ENCODE measurements at regions not wholly inside any gene's neighbourhood (a gene's known extent, or its start where the extent isn't known, plus 50 kb on each side); places are given as distances from the start of the nearest gene placed in this dataset.

DNA sequence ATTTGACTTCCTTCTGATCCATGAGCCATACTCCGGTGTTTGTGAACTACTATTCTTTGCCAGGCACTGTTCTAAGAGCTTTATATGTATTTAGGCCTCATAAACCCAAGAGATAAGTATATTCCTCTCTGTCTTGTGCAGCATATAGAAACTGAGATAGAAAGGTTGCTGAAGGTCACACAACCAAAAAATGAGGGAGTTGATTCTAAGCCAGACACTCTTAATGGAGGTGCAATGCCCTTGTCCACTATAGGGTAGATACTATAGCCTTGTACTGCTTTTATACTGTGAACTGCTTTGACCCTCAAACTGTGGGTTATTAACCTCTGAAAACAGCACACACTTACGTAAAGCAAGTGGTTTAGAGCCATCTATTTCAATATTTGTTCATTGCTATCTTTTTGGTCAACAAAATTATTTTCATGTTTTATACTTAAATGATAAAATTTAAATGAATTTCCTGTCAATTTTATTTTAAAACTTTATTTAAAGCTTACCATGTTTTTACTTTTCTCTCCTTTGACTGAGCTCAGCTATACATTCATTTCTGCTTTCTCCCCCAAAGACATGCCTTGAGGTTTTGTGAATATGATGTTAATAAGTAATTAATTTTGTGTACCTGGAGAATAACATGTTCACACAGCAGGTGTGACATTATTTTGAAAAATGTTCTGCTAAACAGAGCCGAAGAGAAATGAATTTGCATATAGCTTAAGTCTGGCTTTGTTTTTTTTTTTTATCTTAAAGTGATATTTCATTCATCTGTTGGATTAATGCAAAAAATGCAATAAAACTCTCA lies 687.3 kb downstream of the DNAJB9 start:
- TF ChIP-seq POLR2AphosphoS5 (IDR thresholded peaks at IDR 0.05; ENCODE audit: low read depth) (no peak), GABPA (IDR thresholded peaks at IDR 0.05; ENCODE audit: low read depth) (no peak), SPI1 (IDR thresholded peaks at IDR 0.05; ENCODE audit: borderline replicate concordance, low read depth) (no peak)
- TF ChIP-seq, protein P1, sequence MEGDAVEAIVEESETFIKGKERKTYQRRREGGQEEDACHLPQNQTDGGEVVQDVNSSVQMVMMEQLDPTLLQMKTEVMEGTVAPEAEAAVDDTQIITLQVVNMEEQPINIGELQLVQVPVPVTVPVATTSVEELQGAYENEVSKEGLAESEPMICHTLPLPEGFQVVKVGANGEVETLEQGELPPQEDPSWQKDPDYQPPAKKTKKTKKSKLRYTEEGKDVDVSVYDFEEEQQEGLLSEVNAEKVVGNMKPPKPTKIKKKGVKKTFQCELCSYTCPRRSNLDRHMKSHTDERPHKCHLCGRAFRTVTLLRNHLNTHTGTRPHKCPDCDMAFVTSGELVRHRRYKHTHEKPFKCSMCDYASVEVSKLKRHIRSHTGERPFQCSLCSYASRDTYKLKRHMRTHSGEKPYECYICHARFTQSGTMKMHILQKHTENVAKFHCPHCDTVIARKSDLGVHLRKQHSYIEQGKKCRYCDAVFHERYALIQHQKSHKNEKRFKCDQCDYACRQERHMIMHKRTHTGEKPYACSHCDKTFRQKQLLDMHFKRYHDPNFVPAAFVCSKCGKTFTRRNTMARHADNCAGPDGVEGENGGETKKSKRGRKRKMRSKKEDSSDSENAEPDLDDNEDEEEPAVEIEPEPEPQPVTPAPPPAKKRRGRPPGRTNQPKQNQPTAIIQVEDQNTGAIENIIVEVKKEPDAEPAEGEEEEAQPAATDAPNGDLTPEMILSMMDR (IDR thresholded peaks at IDR 0.05; ENCODE audit: insufficient read depth, low read length), result no peak
- TF ChIP-seq, protein P2, sequence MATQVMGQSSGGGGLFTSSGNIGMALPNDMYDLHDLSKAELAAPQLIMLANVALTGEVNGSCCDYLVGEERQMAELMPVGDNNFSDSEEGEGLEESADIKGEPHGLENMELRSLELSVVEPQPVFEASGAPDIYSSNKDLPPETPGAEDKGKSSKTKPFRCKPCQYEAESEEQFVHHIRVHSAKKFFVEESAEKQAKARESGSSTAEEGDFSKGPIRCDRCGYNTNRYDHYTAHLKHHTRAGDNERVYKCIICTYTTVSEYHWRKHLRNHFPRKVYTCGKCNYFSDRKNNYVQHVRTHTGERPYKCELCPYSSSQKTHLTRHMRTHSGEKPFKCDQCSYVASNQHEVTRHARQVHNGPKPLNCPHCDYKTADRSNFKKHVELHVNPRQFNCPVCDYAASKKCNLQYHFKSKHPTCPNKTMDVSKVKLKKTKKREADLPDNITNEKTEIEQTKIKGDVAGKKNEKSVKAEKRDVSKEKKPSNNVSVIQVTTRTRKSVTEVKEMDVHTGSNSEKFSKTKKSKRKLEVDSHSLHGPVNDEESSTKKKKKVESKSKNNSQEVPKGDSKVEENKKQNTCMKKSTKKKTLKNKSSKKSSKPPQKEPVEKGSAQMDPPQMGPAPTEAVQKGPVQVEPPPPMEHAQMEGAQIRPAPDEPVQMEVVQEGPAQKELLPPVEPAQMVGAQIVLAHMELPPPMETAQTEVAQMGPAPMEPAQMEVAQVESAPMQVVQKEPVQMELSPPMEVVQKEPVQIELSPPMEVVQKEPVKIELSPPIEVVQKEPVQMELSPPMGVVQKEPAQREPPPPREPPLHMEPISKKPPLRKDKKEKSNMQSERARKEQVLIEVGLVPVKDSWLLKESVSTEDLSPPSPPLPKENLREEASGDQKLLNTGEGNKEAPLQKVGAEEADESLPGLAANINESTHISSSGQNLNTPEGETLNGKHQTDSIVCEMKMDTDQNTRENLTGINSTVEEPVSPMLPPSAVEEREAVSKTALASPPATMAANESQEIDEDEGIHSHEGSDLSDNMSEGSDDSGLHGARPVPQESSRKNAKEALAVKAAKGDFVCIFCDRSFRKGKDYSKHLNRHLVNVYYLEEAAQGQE (IDR thresholded peaks at IDR 0.05; ENCODE audit: insufficient replicate concordance, low read depth), result no peak
- Histone ChIP-seq H3K4me3 (replicated peaks; ENCODE audit: insufficient read depth, low read length) (no peak overlapping the region), H3K27ac (replicated peaks) (no peak overlapping the region), H3K27me3 (ENCODE audit: insufficient read depth, poor library complexity, severe bottlenecking) (no peaks in the 10 kb centered on the region)
- no peak for DNase-seq (ENCODE audit: low read depth in 1 of 2, low spot score in 1 of 2)

DNA sequence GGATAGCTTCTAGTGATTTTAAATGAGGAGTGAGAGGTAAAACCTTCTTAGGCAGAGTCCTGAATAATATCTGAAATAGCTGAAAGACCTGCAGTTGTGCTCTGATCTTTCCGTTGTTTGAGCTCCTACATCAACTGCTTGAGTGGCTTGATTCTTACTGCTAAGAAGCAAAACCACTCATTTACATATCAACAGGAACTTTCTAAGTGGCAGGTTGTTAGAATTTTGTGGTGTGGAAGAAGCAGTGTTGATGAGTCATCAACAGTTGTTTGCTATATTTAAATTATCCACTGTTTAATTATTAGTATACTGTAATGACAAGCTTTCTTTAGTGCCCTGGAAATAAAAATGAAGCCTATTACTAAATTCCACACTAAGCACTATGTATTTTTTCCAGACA lies 689.5 kb downstream of the DNAJB9 start:
- DNase-seq (ENCODE audit: low read depth in 1 of 2, low spot score in 1 of 2), result no peak
- TF ChIP-seq, protein P1 (IDR thresholded peaks at IDR 0.05; ENCODE audit: insufficient read depth, low read length), result no peak
- TF ChIP-seq POLR2AphosphoS5 (IDR thresholded peaks at IDR 0.05; ENCODE audit: low read depth) (no peak), SPI1 (IDR thresholded peaks at IDR 0.05; ENCODE audit: borderline replicate concordance, low read depth) (no peak), GABPA (IDR thresholded peaks at IDR 0.05; ENCODE audit: low read depth) (no peak)
- TF ChIP-seq, protein P2 (IDR thresholded peaks at IDR 0.05; ENCODE audit: insufficient replicate concordance, low read depth), result no peak
- no peaks in the 10 kb centered on the region for H3K27me3 ChIP-seq (ENCODE audit: insufficient read depth, poor library complexity, severe bottlenecking)
- H3K27ac ChIP-seq (replicated peaks), result no peak overlapping the region
- no peak overlapping the region for H3K4me3 ChIP-seq (replicated peaks; ENCODE audit: insufficient read depth, low read length)

DNA sequence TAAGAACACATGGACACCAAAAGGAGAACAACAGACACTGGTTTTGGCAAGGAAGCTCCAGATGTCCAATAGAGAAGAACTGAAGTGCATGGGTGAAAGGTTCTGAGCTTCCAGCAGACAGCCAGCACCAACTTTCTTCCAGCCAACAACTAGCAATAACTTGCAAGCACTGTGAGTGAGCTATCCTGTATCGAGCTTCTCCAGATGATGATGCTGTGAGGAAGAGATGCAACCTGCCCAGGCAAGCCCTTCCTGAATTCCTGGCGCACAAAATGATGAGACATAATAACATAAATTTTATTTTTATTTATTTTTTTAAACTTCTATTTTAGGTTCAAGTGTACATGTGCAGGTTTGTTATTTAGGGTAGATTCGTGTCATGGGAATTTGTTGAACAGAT lies 692.1 kb downstream of the DNAJB9 start:
- Histone ChIP-seq H3K27ac (replicated peaks) (no peak overlapping the region), H3K4me3 (replicated peaks; ENCODE audit: insufficient read depth, low read length) (no peak overlapping the region), H3K27me3 (ENCODE audit: insufficient read depth, poor library complexity, severe bottlenecking) (no peaks in the 10 kb centered on the region)
- DNase-seq (ENCODE audit: low read depth in 1 of 2, low spot score in 1 of 2), result no peak
- TF ChIP-seq GABPA (IDR thresholded peaks at IDR 0.05; ENCODE audit: low read depth), result no peak
- no peak for TF ChIP-seq POLR2AphosphoS5 (IDR thresholded peaks at IDR 0.05; ENCODE audit: low read depth)
- no peak for TF ChIP-seq SPI1 (IDR thresholded peaks at IDR 0.05; ENCODE audit: borderline replicate concordance, low read depth)
- TF ChIP-seq, protein P2 (IDR thresholded peaks at IDR 0.05; ENCODE audit: insufficient replicate concordance, low read depth), result no peak
- TF ChIP-seq, protein P1 (IDR thresholded peaks at IDR 0.05; ENCODE audit: insufficient read depth, low read length), result no peak

Data from HL-60 (cell line).